ACC112 (cell line): ENCODE measurements at regions not wholly inside any gene's neighbourhood (a gene's known extent, or its start where the extent isn't known, plus 50 kb on each side); places are given as distances from the start of the nearest gene placed in this dataset.

Experiments used
- H2AFZ ChIP-seq: fragments of 200-600 bp; sonication (generic); one replicate; pipeline ENCODE4 v1.6.0; 2017; ENCODE audit warnings: antibody characterized with exemption, low read length; ENCODE audit not compliant: unreplicated experiment
- H3K27ac ChIP-seq: fragments of 200-600 bp; sonication (generic); 2 replicates; pipeline ENCODE4 v1.5.1; 2014; ENCODE audit warnings: low read depth, mild to moderate bottlenecking, antibody characterized with exemption, low read length, moderate library complexity
- H3K27me3 ChIP-seq: fragments of 200-600 bp; sonication (generic); 2 replicates; pipeline ENCODE4 v1.6.1; 2014; ENCODE audit warnings: mild to moderate bottlenecking, antibody characterized with exemption, low read length, moderate library complexity, mixed read lengths; ENCODE audit not compliant: insufficient read depth
- H3K36me3 ChIP-seq: fragments of 200-600 bp; sonication (generic); 2 replicates; pipeline ENCODE4 v1.6.1; 2016; ENCODE audit warnings: mild to moderate bottlenecking, antibody characterized with exemption, low read length, moderate library complexity, mixed read lengths; ENCODE audit not compliant: insufficient read depth
- H3K4me1 ChIP-seq: fragments of 200-600 bp; sonication (generic); one replicate; pipeline ENCODE4 v1.6.1; 2016; ENCODE audit warnings: low read length, mixed read lengths; ENCODE audit not compliant: insufficient read depth, unreplicated experiment, control insufficient read depth
- H3K4me3 ChIP-seq: fragments of 200-600 bp; sonication (generic); 2 replicates; pipeline ENCODE4 v1.5.1; 2014; ENCODE audit warnings: mild to moderate bottlenecking, low read depth, low read length
- H3K79me2 ChIP-seq: fragments of 200-600 bp; sonication (generic); one replicate; pipeline ENCODE4 v1.6.0; 2016; ENCODE audit warnings: low read length; ENCODE audit not compliant: control insufficient read depth, unreplicated experiment, insufficient read depth

DNA sequence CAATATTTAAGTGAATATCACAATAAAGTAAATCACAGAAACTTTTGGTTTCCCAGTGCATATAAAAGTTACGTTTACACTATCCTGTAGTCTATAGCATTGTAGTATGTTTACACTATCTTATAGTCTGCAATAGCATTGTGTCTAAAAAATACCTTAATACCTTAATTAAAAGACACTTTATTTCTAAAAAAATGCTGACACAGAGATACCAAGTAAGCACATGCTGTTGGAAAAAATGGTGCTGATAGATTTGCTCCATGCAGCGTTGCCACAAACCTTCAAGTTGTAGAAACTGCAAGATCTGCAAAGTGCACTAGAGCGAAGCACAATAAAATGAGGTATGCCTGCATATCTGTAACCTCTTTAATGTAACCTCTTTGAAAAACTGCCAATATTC, 847.3 kb downstream of the GLUD2 start:
- H3K27ac ChIP-seq = no peak overlapping the region
- H3K79me2 ChIP-seq = no peaks in the 10 kb centered on the region
- H3K4me1 ChIP-seq = no peaks in the 10 kb centered on the region
- no peaks in the 10 kb centered on the region for H3K36me3 ChIP-seq
- H3K4me3 ChIP-seq = no peak overlapping the region
- H3K27me3 ChIP-seq = no peaks in the 10 kb centered on the region
- H2AFZ ChIP-seq = no peak overlapping the region

DNA sequence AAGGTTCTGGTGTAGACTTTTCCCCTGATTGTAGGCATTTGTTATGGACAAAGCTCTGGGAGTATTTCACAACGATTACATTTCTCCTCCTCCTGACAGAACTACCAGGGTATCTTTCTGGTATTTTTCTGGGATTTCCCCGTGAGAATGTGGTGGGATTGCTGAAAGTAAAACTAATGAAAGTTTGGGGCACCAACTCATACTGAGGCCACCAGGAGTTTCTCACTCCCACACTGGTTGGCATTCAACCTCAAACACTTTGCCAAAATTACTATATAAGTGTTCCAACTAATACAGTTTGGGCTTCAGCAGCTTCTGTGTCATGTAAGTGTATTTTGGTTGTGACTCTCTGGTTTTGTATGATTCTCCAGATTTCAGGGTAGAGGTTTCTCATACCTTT, 855.1 kb downstream of the GLUD2 start:
- H2AFZ ChIP-seq = no peak overlapping the region
- H3K79me2 ChIP-seq = no peaks in the 10 kb centered on the region
- no peak overlapping the region for H3K4me3 ChIP-seq
- no peaks in the 10 kb centered on the region for H3K27me3 ChIP-seq
- H3K36me3 ChIP-seq = no peaks in the 10 kb centered on the region
- no peaks in the 10 kb centered on the region for H3K4me1 ChIP-seq
- no peak overlapping the region for H3K27ac ChIP-seq

DNA sequence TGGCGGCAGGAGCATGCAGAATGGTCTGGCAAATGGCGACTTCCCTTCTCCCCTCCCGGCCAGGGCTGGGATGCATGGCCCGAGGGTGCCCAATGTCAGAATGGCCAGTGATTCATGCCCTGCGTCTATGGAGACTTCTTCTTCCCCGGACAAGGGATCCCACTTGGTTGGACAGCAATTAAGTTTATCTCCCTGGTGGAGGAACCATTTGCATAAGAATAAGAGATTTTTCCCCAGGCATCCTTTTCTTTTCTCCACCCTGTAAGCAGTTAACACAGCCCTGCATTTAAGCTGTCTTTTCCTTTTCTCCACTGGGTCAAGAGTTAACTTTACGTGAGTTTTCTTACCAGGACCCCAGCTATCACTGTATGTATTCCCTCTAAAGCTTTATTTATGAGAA, 856.6 kb downstream of the GLUD2 start:
- Histone ChIP-seq H3K36me3 (no peaks in the 10 kb centered on the region), H3K27me3 (no peaks in the 10 kb centered on the region), H3K4me1 (no peaks in the 10 kb centered on the region), H3K27ac (no peak overlapping the region), H2AFZ (no peak overlapping the region), H3K79me2 (no peaks in the 10 kb centered on the region), H3K4me3 (no peak overlapping the region)

DNA sequence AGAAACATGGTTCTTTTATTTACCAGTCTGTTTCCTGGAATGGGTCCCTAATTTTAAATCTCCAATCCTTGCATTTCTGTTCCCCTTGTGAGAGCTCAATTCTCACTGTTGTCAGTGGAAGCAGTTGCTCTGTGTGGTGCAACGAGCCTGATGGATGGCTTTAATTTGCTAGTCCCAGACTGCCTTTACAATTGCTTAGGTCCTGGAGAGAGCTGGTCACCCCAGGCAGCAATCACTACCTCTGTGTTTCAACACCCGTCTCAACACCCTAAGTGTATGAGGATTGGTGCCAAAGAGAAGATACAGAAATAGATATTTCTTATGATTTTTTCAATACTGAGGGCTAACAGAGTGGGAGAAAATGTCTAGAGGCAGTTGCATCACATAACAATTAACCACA, 873.8 kb downstream of the GLUD2 start:
- no peaks in the 10 kb centered on the region for H3K4me1 ChIP-seq
- no peak overlapping the region for H3K27ac ChIP-seq
- no peaks in the 10 kb centered on the region for H3K27me3 ChIP-seq
- H3K36me3 ChIP-seq = no peaks in the 10 kb centered on the region
- no peaks in the 10 kb centered on the region for H3K79me2 ChIP-seq
- H2AFZ ChIP-seq = no peak overlapping the region
- no peak overlapping the region for H3K4me3 ChIP-seq

DNA sequence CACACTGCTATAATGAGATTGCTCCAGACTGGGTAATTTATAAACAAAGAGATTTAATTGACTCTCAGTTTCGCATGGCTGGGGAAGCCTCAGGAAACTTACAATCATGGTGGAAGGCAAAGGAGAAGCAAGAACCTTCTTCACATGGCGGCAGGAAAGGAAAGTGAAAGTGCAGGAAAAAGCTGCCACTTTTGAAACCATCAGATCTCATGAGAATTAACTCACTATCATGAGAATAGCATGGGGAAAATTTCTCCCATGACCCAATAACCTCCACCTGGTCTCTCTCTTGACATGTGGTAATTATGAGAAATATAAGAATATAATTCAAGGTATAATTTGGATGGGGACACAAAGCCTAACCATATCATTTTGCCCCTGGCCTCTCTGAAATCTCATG, 884.2 kb downstream of the GLUD2 start:
- Histone ChIP-seq H2AFZ (no peak overlapping the region), H3K79me2 (no peaks in the 10 kb centered on the region), H3K27me3 (no peaks in the 10 kb centered on the region), H3K27ac (no peak overlapping the region), H3K4me3 (no peak overlapping the region), H3K36me3 (no peaks in the 10 kb centered on the region), H3K4me1 (no peaks in the 10 kb centered on the region)

DNA sequence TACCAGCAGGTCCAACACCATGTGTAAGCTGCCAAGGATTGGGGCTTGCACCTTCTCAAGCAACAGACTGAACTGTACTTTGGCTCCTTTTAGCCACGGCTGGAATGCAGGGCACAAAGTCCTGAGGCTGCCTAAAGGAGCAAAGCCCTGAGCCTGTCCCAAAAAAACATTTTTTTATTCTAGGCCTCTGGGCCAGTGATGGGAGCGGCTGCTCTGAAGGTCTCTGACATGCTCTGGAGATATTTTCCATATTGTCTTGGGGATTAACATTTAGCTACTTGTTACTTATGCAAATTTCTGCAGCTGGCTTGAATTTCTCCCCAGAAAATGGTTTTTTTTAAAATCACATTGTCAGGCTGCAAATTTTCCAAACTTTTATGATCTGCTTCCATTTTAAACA, 885.3 kb downstream of the GLUD2 start:
- Histone ChIP-seq H3K79me2 (no peaks in the 10 kb centered on the region), H3K4me1 (no peaks in the 10 kb centered on the region), H3K36me3 (no peaks in the 10 kb centered on the region), H3K27ac (no peak overlapping the region), H3K4me3 (no peak overlapping the region), H2AFZ (no peak overlapping the region), H3K27me3 (no peaks in the 10 kb centered on the region)

DNA sequence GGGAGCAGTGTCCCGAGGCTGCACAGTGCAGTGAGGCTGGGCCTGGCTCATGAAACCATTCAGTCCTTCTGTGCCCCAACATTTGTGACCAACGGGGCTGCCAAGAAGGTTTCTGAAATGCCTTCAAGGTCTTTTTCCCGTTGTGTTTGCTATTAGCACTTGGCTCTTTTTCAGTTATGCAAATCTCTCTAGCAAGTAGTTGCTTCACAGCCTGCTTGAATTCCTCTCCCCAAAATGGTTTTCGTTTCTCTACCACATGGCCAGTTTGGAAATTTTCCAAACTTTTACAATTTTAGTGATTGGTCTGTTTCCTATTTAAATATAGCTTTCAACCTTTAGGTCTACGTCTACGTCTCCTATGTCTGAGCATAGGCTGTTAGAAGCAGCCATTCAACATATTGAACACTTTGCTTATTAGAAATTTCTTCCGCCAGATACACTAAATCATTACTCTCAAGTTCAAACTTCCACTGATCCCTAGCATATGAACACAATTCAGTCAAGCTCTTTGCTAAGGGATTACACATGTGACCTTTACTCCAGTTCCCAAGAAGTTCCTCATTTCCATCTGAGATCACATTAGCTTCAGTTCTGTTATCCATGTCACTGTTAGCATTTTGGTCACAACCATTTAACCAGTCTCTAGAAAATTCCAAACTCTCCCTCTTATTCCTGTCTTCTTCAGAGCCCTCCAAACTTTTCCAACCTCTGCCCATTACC, 901.8 kb downstream of the GLUD2 start:
- no peaks in the 10 kb centered on the region for H3K36me3 ChIP-seq
- no peak overlapping the region for H3K27ac ChIP-seq
- H3K27me3 ChIP-seq = no peaks in the 10 kb centered on the region
- H3K4me1 ChIP-seq = no peaks in the 10 kb centered on the region
- no peak overlapping the region for H2AFZ ChIP-seq
- H3K79me2 ChIP-seq = no peaks in the 10 kb centered on the region
- H3K4me3 ChIP-seq = no peak overlapping the region

DNA sequence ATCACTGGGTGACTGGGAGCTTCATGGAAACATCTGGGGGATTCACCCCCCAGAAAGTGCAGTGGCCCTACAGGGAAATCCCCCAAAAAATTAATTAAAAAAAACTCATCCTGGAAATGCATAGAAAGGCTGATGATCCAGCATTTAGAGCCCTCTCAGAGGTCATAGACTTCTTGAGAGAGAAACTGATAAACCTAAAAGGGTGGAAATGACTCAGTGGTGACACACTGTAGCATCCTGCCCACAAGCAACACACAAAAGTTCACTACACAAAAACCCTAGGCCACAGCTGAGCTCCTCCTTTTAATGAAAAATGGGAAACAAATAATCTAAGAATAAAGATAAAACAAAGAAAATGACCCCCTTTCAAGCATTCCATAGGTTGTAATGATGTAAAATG, 911.5 kb downstream of the GLUD2 start:
- Histone ChIP-seq H3K4me1 (no peaks in the 10 kb centered on the region), H3K79me2 (no peaks in the 10 kb centered on the region), H2AFZ (no peak overlapping the region)

DNA sequence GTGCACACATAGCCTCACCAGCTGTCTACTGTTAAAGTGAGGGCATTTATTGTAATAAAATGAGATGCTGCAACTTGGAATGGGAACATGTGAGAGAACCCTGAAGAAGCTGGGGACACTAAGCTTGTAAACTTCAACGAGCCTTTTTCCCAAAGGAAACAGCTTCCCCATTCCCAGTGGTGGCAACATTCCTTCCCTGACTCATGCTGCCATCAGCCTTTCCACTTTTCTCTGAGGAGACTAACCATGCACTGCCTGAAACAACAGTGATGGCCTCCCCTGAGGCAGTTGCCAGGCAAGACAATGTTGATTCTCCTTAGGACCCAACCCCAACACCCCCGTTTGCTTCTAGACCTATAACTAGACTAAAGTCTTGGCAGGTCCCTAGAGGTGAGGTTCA, 928.3 kb downstream of the GLUD2 start:
- Histone ChIP-seq H3K4me1 (no peaks in the 10 kb centered on the region), H3K27me3 (no peaks in the 10 kb centered on the region), H3K4me3 (no peak overlapping the region), H3K79me2 (no peaks in the 10 kb centered on the region), H3K27ac (no peak overlapping the region), H3K36me3 (no peaks in the 10 kb centered on the region), H2AFZ (no peak overlapping the region)

More for the DNA sequence above, 911.5 kb downstream of the GLUD2 start:
- Histone ChIP-seq H3K4me3 (no peak overlapping the region), H3K27me3 (no peaks in the 10 kb centered on the region), H3K27ac (no peak overlapping the region), H3K36me3 (no peaks in the 10 kb centered on the region)

DNA sequence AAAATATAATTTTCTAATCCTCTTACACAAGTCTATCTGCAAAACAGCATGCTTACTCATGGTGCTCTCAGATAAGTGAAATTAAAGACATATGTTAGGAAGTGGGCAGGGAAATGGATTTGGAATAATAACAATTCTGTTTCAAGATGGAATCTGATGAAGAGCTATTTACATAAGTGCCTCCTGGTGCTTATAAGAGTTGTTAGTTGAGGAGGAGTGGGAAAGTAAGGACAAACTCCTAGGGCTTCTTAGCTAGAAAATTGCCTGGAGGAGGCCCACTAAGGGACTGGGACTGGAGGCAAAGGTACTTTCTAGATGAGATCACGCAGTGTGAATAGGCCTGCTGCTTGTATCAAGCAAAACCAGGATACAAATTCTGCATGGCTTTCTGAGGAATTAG, 939.8 kb downstream of the GLUD2 start:
- Histone ChIP-seq H3K79me2 (no peaks in the 10 kb centered on the region), H3K4me1 (no peaks in the 10 kb centered on the region), H3K36me3 (no peaks in the 10 kb centered on the region), H3K27me3 (no peaks in the 10 kb centered on the region), H3K27ac (no peak overlapping the region), H2AFZ (no peak overlapping the region), H3K4me3 (no peak overlapping the region)

DNA sequence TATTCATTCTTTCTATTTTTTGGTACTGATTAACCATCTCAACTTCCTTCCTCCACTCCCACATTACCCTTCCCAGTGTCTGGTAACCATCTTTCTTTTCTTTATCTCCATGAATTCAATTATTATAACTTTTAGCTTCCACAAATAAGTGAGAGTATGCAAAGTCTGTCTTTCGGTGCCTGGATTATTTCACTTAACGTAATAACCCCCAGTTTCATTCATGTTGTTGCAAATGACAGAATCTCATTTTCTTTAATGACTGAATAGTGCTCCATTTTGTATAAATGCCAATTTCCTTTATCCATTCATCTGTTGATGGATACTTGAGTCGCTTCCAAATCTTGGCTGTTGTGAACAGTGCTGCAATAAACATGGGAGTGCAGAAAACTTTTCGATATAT, 940.4 kb downstream of the GLUD2 start:
- no peak overlapping the region for H2AFZ ChIP-seq
- no peaks in the 10 kb centered on the region for H3K4me1 ChIP-seq
- no peaks in the 10 kb centered on the region for H3K27me3 ChIP-seq
- H3K36me3 ChIP-seq = no peaks in the 10 kb centered on the region
- H3K79me2 ChIP-seq = no peaks in the 10 kb centered on the region
- H3K4me3 ChIP-seq = no peak overlapping the region
- H3K27ac ChIP-seq = no peak overlapping the region
